Stomach smooth muscle (tissue), 2 donors: ENCODE measurements at regions not wholly inside any gene's neighbourhood (a gene's known extent, or its start where the extent isn't known, plus 50 kb on each side); places are given as distances from the start of the nearest gene placed in this dataset.

ENCODE experiments used
- H3K27ac ChIP-seq: one replicate; pipeline ENCODE4 v1.7.0; 2013; ENCODE audit warnings: mild to moderate bottlenecking, low read length, inconsistent platforms
- H3K27me3 ChIP-seq, 2 donors: one replicate each; pipeline ENCODE4 v1.7.0; 2013; ENCODE audit warnings: low read length in 2 of 2; ENCODE audit not compliant: insufficient read depth in 2 of 2, control insufficient read depth in 1 of 2
- H3K36me3 ChIP-seq, 2 donors: one replicate each; pipeline ENCODE4 v1.7.0; 2013; ENCODE audit warnings: low read length in 2 of 2; ENCODE audit not compliant: control insufficient read depth in 2 of 2, insufficient read depth in 2 of 2
- H3K4me1 ChIP-seq: one replicate; pipeline ENCODE4 v1.7.0; 2013; ENCODE audit warnings: low read length; ENCODE audit not compliant: control insufficient read depth, insufficient read depth
- H3K4me3 ChIP-seq, 2 donors: one replicate each; pipeline ENCODE4 v1.7.0; 2013; ENCODE audit warnings: low read length in 2 of 2
- H3K9ac ChIP-seq, 2 donors: one replicate each; pipeline ENCODE4 v1.7.0; 2013; ENCODE audit warnings: low read length in 2 of 2, mild to moderate bottlenecking in 1 of 2
- H3K9me3 ChIP-seq, 2 donors: one replicate each; pipeline ENCODE4 v1.7.0; 2013; ENCODE audit warnings: low read length in 2 of 2; ENCODE audit not compliant: control insufficient read depth in 2 of 2
- donor health status: healthy.
- donor health status: Pancreatic carcinoma.

DNA sequence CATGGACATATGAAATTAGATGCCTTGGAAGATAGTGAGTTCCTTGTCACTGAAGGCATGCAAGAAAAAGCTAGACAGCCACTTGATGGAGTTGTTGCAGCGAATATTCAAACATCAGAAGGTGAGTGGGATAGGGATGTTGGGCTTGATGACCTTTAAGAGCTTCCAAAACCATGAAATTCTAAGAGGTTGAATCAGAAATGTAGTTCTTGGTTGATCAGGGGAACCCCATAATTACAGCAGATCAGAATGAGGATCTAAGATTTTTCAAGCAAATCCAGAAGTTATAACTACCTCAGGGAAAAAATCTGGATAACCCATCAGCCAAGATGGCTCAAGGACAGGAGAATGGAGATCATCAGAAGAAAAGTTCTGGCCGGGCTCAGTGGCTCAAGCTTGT is 244.3 kb upstream of the NR4A3 start:
- H3K27me3 ChIP-seq = no peaks in the 10 kb centered on the region
- H3K9ac ChIP-seq = no peak overlapping the region
- H3K9me3 ChIP-seq = no peaks in the 10 kb centered on the region
- H3K4me1 ChIP-seq = peaks cover 10% of the 10 kb centered on the region
- H3K27ac ChIP-seq = no peak overlapping the region
- H3K4me3 ChIP-seq = no peak overlapping the region
- no peaks in the 10 kb centered on the region for H3K36me3 ChIP-seq

DNA sequence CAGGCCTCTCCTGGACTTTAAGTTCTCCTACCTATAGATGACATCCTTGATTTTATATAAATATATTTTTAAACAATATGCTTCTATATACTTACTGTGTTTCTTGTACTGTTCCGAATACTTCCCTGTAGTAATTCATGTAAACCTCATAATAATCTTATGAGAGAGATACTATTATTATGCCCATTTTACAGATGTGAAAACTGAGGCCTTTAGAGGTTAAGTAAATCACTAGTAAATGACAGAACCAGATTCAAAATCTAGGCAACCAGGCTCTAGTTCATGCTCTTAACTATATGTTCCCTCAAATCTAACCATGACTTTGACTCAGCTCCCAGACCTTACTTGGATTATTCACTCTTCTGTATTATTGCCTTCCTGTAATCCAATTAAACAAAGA is 243.0 kb upstream of the NR4A3 start:
- Histone ChIP-seq H3K27ac (no peak overlapping the region), H3K9me3 (no peaks in the 10 kb centered on the region), H3K9ac (no peak overlapping the region)

DNA sequence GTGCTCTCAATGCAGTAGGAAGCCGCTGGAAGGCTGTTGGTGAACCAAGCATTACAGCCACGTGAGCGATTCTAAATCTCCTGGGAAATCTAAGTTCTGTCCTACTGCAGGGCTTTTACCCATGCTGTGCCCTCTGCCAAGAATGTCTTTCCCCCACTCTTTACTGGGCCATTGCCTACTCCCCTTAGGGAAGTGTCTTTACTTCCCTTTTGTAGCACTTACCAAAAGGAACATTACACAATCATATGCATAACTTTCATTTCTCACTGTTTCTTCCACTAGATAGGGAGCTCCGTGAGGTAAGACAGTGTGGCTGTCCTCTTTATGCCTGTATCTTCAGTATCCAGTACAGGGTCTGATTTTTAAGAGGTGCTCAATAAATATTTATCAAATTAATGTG is 241.7 kb upstream of the NR4A3 start:
- no peak overlapping the region for H3K9ac ChIP-seq
- no peaks in the 10 kb centered on the region for H3K4me1 ChIP-seq
- H3K27ac ChIP-seq = no peak overlapping the region
- no peaks in the 10 kb centered on the region for H3K36me3 ChIP-seq
- no peaks in the 10 kb centered on the region for H3K27me3 ChIP-seq
- no peaks in the 10 kb centered on the region for H3K9me3 ChIP-seq
- H3K4me3 ChIP-seq = no peak overlapping the region

More for the DNA sequence above, 243.0 kb upstream of the NR4A3 start:
- Histone ChIP-seq H3K4me1 (no peaks in the 10 kb centered on the region), H3K27me3 (no peaks in the 10 kb centered on the region), H3K36me3 (no peaks in the 10 kb centered on the region), H3K4me3 (no peak overlapping the region)

DNA sequence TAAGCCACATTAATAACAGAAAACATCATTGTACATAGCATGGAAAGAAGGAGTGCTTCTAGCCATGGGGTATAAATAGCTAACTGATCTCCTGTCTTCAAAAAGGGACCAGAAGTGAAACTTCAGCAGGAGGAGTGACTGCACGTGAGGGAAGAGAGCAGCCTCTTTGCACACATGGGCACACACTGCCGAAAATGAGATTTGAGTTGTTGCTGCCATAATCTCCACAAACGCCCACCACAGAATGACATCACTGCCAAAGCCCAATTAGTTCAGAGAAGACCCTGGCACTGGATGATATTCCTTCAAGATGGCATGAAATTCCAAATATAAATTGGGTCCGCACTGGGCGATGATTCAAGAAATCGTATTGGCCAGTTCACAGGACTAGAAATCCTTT is 238.9 kb upstream of the NR4A3 start:
- Histone ChIP-seq H3K27me3 (no peaks in the 10 kb centered on the region), H3K9ac (no peak overlapping the region), H3K9me3 (no peaks in the 10 kb centered on the region), H3K4me1 (no peaks in the 10 kb centered on the region), H3K27ac (no peak overlapping the region), H3K36me3 (no peaks in the 10 kb centered on the region), H3K4me3 (no peak overlapping the region)

DNA sequence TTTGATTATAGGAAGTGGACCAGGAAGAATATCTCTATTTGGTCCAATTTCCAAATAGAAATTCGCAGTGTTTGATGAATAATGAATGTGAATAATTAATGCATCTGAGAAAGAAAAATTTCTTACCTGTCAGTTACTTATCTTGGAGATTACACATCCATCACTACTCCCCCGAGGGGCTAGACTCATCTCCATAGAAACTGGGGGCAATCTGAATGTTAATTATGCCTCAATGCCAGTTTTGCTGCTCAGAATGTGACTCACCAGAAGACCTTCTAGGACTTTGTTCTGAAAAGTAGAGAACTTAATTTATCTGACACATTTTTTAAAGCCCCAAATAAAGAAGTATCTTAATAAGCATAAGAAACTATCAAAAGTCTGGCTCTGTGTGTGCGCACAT is 233.4 kb upstream of the NR4A3 start:
- Histone ChIP-seq H3K27me3 (no peaks in the 10 kb centered on the region), H3K9me3 (no peaks in the 10 kb centered on the region), H3K4me1 (no peaks in the 10 kb centered on the region), H3K9ac (no peak overlapping the region), H3K27ac (no peak overlapping the region), H3K36me3 (no peaks in the 10 kb centered on the region), H3K4me3 (no peak overlapping the region)

DNA sequence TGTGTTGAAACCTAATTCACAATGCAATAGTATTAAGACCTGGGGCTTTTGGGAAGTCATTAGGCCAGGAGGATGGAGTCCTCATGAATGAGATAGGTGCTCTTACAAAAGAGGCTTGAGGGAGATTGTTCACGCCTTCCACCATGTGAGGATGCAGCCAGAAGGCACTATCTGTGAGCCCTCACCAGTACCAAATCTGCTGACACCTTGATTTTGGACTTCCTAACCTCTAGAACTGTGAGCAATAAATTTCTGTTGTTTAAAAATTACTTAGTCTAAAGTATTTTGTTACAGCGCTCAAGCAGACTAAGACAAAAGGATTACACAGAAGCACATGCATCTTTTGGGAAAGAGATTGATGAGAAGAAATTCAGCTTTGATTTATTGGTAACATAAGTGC is 232.9 kb upstream of the NR4A3 start:
- Histone ChIP-seq H3K36me3 (no peaks in the 10 kb centered on the region), H3K27me3 (no peaks in the 10 kb centered on the region), H3K9me3 (no peaks in the 10 kb centered on the region), H3K4me1 (no peaks in the 10 kb centered on the region), H3K27ac (no peak overlapping the region), H3K9ac (no peak overlapping the region), H3K4me3 (no peak overlapping the region)

DNA sequence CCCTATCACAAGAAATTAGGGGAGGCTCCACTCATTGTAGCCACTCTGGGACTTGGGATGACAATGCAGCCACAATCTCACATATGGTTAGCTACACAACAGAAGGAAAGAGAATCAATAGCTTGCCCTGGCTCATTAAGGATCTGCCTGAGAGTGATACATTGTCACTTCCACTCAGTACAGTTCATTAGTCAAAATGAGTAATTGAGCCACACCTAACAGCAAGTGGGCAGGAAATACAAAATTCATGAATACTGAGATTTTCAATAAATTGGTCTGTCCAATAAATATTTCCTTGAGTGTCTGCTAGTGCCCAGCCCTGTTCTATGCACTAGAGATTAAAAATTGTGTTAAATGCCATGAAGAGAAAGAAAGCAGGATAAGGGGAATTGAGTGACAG is 231.3 kb upstream of the NR4A3 start:
- no peaks in the 10 kb centered on the region for H3K27me3 ChIP-seq
- H3K4me3 ChIP-seq = no peak overlapping the region
- H3K4me1 ChIP-seq = no peaks in the 10 kb centered on the region
- H3K9ac ChIP-seq = no peak overlapping the region
- no peak overlapping the region for H3K27ac ChIP-seq
- H3K9me3 ChIP-seq = no peaks in the 10 kb centered on the region
- no peaks in the 10 kb centered on the region for H3K36me3 ChIP-seq

DNA sequence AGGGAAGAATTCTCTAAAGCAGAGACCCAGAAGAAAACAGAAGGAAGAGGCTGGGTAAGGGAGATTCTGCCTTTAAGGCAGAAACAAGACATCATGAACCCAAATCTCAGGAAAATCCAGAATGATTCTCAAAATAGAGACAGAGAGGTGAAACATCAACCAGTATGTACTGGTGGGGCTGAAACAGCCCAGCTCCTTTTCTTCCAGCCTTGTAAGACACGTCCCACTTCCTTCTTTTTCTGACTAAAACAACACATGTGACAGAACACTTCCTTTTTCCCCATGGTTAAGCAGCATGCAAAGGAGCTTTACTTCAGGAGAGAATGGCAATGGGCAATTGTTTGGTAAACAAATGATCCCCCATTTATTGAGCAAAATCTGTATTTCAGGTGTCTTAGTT is 230.8 kb upstream of the NR4A3 start:
- Histone ChIP-seq H3K9ac (no peak overlapping the region), H3K9me3 (no peaks in the 10 kb centered on the region), H3K27ac (no peak overlapping the region), H3K4me3 (no peak overlapping the region), H3K27me3 (no peaks in the 10 kb centered on the region), H3K4me1 (no peaks in the 10 kb centered on the region), H3K36me3 (no peaks in the 10 kb centered on the region)

DNA sequence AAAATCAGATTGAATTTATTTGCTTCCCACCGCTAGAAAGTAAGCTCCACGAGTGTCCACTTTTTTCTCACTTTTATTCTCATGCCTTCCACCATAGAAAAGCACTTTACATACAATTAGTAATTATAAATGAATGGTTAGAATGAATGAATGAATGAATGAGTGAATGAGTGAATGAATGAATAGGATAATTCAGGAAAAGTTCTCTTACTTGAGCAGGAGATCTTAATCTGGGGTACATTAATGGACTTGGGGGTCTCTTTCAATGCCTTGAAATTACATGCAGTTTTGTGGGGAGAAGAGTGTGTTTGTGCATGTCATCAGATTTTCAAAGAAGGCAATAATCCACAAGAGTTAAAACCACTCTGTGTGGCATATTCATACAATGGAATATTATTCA is 229.9 kb upstream of the NR4A3 start:
- Histone ChIP-seq H3K4me3 (no peak overlapping the region), H3K4me1 (no peaks in the 10 kb centered on the region), H3K36me3 (no peaks in the 10 kb centered on the region), H3K27ac (no peak overlapping the region), H3K9ac (no peak overlapping the region), H3K27me3 (no peaks in the 10 kb centered on the region), H3K9me3 (no peaks in the 10 kb centered on the region)

DNA sequence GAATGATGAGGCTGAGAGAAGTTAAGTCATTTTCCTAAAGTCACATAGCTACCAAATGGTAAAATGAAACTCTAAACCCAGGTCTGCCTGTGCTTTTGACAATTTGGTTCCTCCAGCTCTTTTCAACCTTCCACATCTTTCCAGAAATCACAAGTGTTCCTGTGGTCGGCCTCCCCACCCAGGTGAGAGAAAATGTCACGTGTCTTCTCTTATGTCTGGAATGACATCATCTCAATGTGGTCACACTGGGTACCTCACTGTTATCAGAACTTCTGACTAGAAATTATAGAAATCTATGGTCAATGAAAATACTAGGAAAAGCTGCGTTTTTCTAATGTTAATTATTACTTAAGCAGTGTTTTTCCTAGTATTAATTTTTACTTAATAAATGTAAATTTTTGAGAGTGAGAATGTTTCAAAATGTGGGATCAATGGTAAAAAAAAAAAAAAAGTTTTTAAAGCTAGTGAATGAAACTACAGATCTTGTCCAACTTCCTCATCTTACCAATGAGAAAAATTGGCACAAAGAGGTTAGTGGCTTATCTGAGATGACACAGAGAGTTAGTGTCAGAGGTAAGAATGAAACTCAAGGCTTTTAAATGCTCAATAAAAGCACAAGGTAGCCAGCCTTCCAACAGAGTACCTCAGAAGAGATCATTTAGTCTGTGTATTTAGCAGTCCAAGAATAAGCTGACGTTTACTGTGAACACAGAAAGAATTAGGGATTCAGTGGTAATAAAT is 228.7 kb upstream of the NR4A3 start:
- Histone ChIP-seq H3K27ac (no peak overlapping the region), H3K27me3 (no peaks in the 10 kb centered on the region), H3K9ac (no peak overlapping the region), H3K36me3 (no peaks in the 10 kb centered on the region), H3K4me3 (no peak overlapping the region), H3K9me3 (no peaks in the 10 kb centered on the region), H3K4me1 (no peaks in the 10 kb centered on the region)

DNA sequence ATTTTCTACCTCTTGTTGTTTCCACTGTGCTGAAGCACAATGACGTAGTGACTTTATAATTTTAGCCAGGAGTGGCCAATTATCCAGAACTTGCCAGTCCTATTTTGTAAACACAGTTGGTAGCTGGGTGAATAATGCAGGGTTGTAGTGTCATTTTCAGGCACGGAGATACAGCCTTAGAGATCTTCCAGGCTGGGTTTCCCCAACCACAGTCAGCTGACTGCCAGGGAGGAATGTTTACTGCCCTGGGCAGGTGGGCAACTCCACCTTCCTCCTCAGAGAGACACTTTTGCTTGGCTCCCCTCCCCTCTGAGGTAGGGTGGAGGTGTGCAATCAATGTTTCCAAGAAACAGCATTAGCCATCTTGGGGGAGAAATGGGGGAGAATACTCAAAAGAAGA is 228.1 kb upstream of the NR4A3 start:
- no peaks in the 10 kb centered on the region for H3K36me3 ChIP-seq
- no peak overlapping the region for H3K9ac ChIP-seq
- H3K4me1 ChIP-seq = no peaks in the 10 kb centered on the region
- no peaks in the 10 kb centered on the region for H3K9me3 ChIP-seq
- no peaks in the 10 kb centered on the region for H3K27me3 ChIP-seq
- no peak overlapping the region for H3K27ac ChIP-seq
- H3K4me3 ChIP-seq = no peak overlapping the region
